ENCODE measurements at regions not wholly inside any gene's neighbourhood (a gene's known extent, or its start where the extent isn't known, plus 50 kb on each side); places are given as distances from the start of the nearest gene placed in this dataset.

DNA sequence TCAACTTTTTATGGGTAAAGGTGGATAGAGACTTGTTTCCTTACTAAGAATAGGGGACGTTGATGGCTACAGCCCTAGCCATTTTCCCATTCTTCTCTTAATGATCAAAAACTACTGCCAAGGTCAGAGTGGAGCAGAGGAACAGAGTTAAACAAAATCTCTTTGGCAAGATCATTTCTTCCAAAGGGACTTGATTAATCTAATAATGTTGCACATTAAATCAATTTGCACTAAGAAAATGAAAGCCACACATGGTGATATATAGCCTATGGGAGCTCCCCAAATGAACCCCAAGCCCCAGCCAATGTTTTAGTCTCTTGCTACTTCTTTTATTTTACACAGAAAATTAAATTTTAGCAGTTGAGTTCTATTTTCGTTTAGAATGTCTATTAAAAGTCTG, 954.5 kb upstream of the SOX9 start:
- no peak overlapping the region for H3K4me3 ChIP-seq
- no peaks in the 10 kb centered on the region for H3K9me3 ChIP-seq
- TF ChIP-seq, protein P1, sequence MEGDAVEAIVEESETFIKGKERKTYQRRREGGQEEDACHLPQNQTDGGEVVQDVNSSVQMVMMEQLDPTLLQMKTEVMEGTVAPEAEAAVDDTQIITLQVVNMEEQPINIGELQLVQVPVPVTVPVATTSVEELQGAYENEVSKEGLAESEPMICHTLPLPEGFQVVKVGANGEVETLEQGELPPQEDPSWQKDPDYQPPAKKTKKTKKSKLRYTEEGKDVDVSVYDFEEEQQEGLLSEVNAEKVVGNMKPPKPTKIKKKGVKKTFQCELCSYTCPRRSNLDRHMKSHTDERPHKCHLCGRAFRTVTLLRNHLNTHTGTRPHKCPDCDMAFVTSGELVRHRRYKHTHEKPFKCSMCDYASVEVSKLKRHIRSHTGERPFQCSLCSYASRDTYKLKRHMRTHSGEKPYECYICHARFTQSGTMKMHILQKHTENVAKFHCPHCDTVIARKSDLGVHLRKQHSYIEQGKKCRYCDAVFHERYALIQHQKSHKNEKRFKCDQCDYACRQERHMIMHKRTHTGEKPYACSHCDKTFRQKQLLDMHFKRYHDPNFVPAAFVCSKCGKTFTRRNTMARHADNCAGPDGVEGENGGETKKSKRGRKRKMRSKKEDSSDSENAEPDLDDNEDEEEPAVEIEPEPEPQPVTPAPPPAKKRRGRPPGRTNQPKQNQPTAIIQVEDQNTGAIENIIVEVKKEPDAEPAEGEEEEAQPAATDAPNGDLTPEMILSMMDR (IDR thresholded peaks at IDR 0.05) = no peak
- no peaks in the 10 kb centered on the region for H3K4me1 ChIP-seq
- no peaks in the 10 kb centered on the region for H3K36me3 ChIP-seq
- DNase-seq (ENCODE audit: low spot score) = no peak
- no peak overlapping the region for H3K27ac ChIP-seq
- H3K27me3 ChIP-seq = no peaks in the 10 kb centered on the region

DNA sequence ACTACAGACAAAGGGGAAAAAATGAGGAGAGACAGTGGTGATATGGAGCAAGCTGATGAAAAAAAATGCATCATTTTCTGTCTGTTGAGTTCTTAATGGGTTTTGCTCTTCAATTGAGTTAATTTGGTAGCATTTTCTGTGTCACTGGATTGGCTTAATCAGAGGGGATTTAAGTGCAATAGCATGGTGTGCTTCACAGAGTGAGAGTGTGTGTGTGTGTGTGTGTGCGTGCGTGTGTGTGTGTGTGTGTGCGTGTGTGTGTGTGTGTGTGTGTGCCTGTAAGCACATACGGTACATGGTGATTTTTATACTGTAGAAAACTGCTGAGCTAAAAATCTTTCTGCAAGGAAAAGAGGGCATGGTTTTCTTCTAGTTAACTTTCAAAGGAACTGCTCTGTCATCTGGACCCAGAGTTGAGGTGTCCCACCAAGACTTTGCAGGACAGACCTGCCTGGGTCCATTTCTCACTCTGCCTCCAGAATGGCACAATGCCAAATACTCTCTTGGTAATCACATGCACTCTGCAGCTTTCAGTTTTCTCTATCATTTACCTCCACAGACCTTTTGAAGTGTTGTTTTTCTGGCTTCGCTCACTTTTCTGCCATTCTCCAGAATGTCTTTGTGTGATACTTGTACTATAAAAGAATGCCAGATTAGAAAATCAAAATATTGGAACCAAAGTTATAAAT, 952.6 kb upstream of the SOX9 start:
- Histone ChIP-seq H3K36me3 (no peaks in the 10 kb centered on the region), H3K27me3 (no peaks in the 10 kb centered on the region), H3K4me1 (no peaks in the 10 kb centered on the region), H3K27ac (no peak overlapping the region), H3K4me3 (no peak overlapping the region), H3K9me3 (no peaks in the 10 kb centered on the region)
- no peak for DNase-seq (ENCODE audit: low spot score)
- TF ChIP-seq, protein P1 (IDR thresholded peaks at IDR 0.05) = no peak

DNA sequence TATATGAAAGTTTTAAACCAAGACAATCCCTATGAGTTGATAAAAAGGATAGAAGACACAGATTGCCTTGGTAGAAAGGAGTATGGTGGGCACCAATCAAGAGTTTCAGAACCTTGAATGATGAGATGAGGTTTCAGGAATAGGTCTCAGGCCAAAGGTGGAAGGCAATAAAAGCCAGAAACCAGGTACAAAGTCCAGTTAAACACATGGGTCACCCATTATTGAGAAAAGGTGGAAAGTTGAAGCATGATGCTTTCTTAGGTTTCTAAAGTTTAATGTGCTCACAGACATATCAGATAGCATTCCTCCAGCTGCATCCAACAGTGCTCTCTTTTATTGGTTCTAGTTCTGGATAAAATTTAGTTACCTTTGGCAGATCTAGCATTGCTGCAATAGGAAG, 950.8 kb upstream of the SOX9 start:
- Histone ChIP-seq H3K27me3 (no peaks in the 10 kb centered on the region), H3K4me3 (no peak overlapping the region), H3K27ac (no peak overlapping the region), H3K9me3 (no peaks in the 10 kb centered on the region), H3K4me1 (no peaks in the 10 kb centered on the region), H3K36me3 (no peaks in the 10 kb centered on the region)
- TF ChIP-seq, protein P1 (IDR thresholded peaks at IDR 0.05) = no peak
- DNase-seq (ENCODE audit: low spot score) = no peak

DNA sequence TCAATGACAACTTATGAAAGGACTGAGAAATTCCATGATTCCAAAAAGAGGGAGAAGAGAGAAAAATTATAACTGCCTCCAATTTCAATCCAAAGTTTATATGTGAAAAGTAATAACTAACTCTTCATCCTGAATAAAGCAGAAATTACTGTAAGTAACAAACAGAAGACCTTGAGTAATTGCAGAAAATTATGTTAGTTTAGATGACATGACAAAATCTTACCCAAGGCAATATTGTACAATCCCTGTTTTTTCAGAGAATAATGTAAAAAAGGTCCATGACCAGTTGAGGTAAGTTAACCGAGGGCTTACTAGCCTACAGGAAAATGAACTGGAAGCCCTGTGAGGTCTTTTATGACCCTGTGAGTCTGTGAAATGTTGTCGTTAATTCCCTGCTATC, 949.5 kb upstream of the SOX9 start:
- Histone ChIP-seq H3K4me3 (no peak overlapping the region), H3K9me3 (no peaks in the 10 kb centered on the region), H3K36me3 (no peaks in the 10 kb centered on the region), H3K27me3 (no peaks in the 10 kb centered on the region), H3K4me1 (no peaks in the 10 kb centered on the region), H3K27ac (no peak overlapping the region)
- DNase-seq (ENCODE audit: low spot score) = no peak
- TF ChIP-seq, protein P1 (IDR thresholded peaks at IDR 0.05) = no peak

DNA sequence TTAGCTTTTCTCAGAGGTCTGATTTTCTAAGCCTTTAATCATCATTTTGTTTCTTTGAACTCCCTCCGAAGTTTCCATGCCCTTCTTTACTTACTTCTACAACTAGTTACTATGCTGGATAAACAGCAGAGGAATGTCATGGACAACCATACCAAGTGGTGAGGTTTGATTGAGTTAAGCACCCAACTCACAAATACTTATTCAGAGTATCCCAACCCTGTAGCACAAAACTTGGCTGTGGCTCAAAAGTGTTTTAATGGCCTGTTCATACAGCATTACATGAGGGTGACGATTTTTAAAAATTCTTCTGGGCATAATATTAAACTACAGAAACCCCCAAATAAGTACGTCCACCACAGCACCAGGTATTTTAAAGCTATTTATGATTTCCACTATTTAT, 946.8 kb upstream of the SOX9 start:
- no peak for DNase-seq (ENCODE audit: low spot score)
- TF ChIP-seq, protein P1 (IDR thresholded peaks at IDR 0.05) = no peak

DNA sequence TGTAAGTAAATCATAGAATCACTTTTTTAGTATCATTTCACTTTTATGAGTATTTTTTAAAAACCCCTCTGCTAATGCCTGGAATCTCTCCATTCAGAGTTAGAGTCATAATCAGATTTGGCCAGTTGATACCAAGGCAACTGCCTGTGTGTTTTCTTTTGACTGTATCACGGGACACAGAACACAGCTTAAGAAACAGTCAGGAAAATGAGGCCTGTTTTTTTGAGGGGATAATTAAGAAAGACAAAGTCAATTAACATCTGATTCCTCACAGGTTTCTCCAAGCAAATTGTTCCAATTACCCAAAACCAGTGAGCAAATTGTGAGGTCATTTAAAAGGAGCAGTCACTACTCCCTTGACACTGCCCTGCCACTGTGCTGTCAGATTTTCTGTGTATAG, 944.5 kb upstream of the SOX9 start:
- Histone ChIP-seq H3K4me1 (no peaks in the 10 kb centered on the region), H3K4me3 (no peak overlapping the region), H3K9me3 (no peaks in the 10 kb centered on the region), H3K27me3 (no peaks in the 10 kb centered on the region), H3K27ac (no peak overlapping the region), H3K36me3 (no peaks in the 10 kb centered on the region)
- TF ChIP-seq, protein P1 (IDR thresholded peaks at IDR 0.05) = no peak
- no peak for DNase-seq (ENCODE audit: low spot score)

More for the DNA sequence above, 946.8 kb upstream of the SOX9 start:
- Histone ChIP-seq H3K36me3 (no peaks in the 10 kb centered on the region), H3K27me3 (no peaks in the 10 kb centered on the region), H3K27ac (no peak overlapping the region), H3K4me1 (no peaks in the 10 kb centered on the region), H3K4me3 (no peak overlapping the region), H3K9me3 (no peaks in the 10 kb centered on the region)
